Natural killer cell (primary cell): ENCODE measurements at regions not wholly inside any gene's neighbourhood (a gene's known extent, or its start where the extent isn't known, plus 50 kb on each side); places are given as distances from the start of the nearest gene placed in this dataset.
"Not testable (repeated sequence)": the region's sequence is repeated elsewhere in the genome, so short reads cannot be mapped to it uniquely, and the experiment has no call there.

Source experiments
- ATAC-seq, 3 donors: fragments of 150-1000 bp in 2 of 3; fragments of 200-7000 bp in 1 of 3; cut with Tn5 transposase; 1 replicate in 1 of 3; 2 replicates in 2 of 3; pipeline ENCODE4 v1.10.0; 2021; ENCODE audit warnings: mild to moderate bottlenecking in 2 of 3, moderate library complexity in 2 of 3
- DNase-seq, 2 donors: peaks; one replicate each; pipeline versions ENCODE4 v3.0.0 to v3.0.0-alpha.2; 2013 to 2021; ENCODE audit warnings: mixed read lengths in 1 of 2
- H3K27ac ChIP-seq: one replicate; pipeline ENCODE4 v1.5.1; 2013; ENCODE audit warnings: mild to moderate bottlenecking, low read length
- H3K27me3 ChIP-seq: one replicate; pipeline ENCODE4 v1.6.1; 2013; ENCODE audit warnings: low read length; ENCODE audit not compliant: control insufficient read depth, insufficient read depth
- H3K36me3 ChIP-seq: one replicate; pipeline ENCODE4 v1.6.1; 2013; ENCODE audit warnings: low read length; ENCODE audit not compliant: control insufficient read depth, insufficient read depth
- H3K4me1 ChIP-seq: one replicate; pipeline ENCODE4 v1.6.1; 2013; ENCODE audit warnings: low read length; ENCODE audit not compliant: control insufficient read depth, insufficient read depth
- H3K4me3 ChIP-seq: one replicate; pipeline ENCODE4 v1.5.1; 2013; ENCODE audit warnings: low read length
- H3K9me3 ChIP-seq: one replicate; pipeline ENCODE4 v1.6.1; 2013; ENCODE audit warnings: low read length; ENCODE audit not compliant: control insufficient read depth, insufficient read depth
- H3K27ac Mint-ChIP-seq, 2 donors: one replicate each; pipeline ENCODE4 v1.8.0; 2022; ENCODE audit warnings: mild to moderate bottlenecking in 2 of 2, mixed read lengths in 2 of 2, moderate library complexity in 1 of 2
- H3K27me3 Mint-ChIP-seq, 2 donors: one replicate each; pipeline ENCODE4 v1.8.0; 2022; ENCODE audit warnings: low read depth in 2 of 2, mixed read lengths in 2 of 2
- H3K36me3 Mint-ChIP-seq: one replicate; pipeline ENCODE4 v1.8.0; 2022; ENCODE audit warnings: mixed read lengths
- H3K4me1 Mint-ChIP-seq, 2 donors: one replicate each; pipeline ENCODE4 v1.8.0; 2022; ENCODE audit warnings: mixed read lengths in 2 of 2
- H3K4me3 Mint-ChIP-seq: one replicate; pipeline ENCODE4 v1.8.0; 2022; ENCODE audit warnings: mild to moderate bottlenecking, moderate library complexity, mixed read lengths
- H3K9me3 Mint-ChIP-seq, 2 donors: one replicate each; pipeline ENCODE4 v1.8.0; 2022; ENCODE audit warnings: mixed read lengths in 2 of 2
- WGBS: methylation state at CpG from one replicate; pipeline ENCODE4 v1.1.7; 2013; ENCODE audit warnings: missing lambda C conversion rate; ENCODE audit not compliant: insufficient coverage; 5-methylcytosine and 5-hydroxymethylcytosine counted together
- intact Hi-C: fragments of 100-400 bp; cut with micrococcal nuclease; formaldehyde crosslinking; loops from one replicate; pipeline ENCODE4 v1.14.2; 2022
- TF ChIP-seq, protein P1 (sequence below): fragments of 200-600 bp; IDR thresholded peaks from one replicate; pipeline ENCODE4 v1.8.0; 2022; ENCODE audit warnings: antibody characterized with exemption

DNA sequence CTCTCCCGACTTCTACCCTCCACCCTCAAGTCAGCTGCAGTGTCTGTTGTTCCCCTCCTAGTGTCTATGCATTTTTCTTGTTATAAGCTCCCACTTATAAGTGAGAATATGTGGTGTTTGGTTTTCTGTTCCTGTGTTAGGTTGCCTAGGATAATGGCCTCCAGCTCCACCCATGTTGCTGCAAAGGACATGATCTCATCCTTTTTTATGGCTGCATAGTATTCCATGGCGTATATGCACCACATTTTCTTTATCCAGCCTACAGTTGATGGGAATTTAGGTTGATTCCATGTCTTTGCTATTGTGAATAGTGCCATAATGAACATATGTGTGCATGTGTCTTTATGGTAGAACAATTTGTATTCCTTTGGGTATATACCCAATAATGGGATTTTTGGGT is 80.7 kb downstream of the SPTSSA start:
- no CpG with 5 or more reads among the region's 2 CpGs for WGBS
- H3K27ac ChIP-seq, intact Hi-C loops, H3K4me1 ChIP-seq, H3K9me3 Mint-ChIP-seq, H3K9me3 ChIP-seq, DNase-seq, H3K36me3 Mint-ChIP-seq, H3K4me3 ChIP-seq, H3K4me1 Mint-ChIP-seq, H3K27me3 Mint-ChIP-seq, H3K4me3 Mint-ChIP-seq, H3K36me3 ChIP-seq, H3K27me3 ChIP-seq, ATAC-seq, H3K27ac Mint-ChIP-seq: not testable (repeated sequence)

DNA sequence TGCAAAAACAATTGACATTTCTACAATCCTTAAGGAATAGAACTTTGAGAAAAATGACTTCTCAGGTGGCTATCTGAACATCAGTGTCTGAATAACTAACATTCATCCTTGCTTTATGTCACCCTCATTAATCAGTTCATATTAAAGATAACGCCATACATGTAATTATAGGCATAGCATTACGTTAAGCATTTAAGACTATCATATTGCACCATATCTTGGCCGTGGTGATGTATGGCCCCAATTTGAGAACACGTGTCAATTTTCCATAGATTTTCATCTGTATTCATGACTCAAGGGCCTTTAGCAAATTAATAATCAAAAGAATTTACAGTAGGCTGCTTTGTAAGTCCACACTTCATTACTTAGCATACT is 81.6 kb downstream of the SPTSSA start:
- ATAC-seq (no peak), DNase-seq (no peak)
- Mint-ChIP-seq H3K27me3 (peaks cover 5 to 8% of the 10 kb centered on the region in 2 donors), H3K9me3 (no peaks in the 10 kb centered on the region), H3K4me1 (no peaks in the 10 kb centered on the region), H3K4me3 (no peak overlapping the region), H3K27ac (no peak overlapping the region), H3K36me3 (no peaks in the 10 kb centered on the region)
- H3K27ac ChIP-seq: no peak overlapping the region
- no peaks in the 10 kb centered on the region for H3K4me1 ChIP-seq
- no peaks in the 10 kb centered on the region for H3K36me3 ChIP-seq
- H3K9me3 ChIP-seq: no peaks in the 10 kb centered on the region
- TF ChIP-seq, protein P1, sequence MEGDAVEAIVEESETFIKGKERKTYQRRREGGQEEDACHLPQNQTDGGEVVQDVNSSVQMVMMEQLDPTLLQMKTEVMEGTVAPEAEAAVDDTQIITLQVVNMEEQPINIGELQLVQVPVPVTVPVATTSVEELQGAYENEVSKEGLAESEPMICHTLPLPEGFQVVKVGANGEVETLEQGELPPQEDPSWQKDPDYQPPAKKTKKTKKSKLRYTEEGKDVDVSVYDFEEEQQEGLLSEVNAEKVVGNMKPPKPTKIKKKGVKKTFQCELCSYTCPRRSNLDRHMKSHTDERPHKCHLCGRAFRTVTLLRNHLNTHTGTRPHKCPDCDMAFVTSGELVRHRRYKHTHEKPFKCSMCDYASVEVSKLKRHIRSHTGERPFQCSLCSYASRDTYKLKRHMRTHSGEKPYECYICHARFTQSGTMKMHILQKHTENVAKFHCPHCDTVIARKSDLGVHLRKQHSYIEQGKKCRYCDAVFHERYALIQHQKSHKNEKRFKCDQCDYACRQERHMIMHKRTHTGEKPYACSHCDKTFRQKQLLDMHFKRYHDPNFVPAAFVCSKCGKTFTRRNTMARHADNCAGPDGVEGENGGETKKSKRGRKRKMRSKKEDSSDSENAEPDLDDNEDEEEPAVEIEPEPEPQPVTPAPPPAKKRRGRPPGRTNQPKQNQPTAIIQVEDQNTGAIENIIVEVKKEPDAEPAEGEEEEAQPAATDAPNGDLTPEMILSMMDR: no peak
- WGBS: 88% methylated on average over 4 of the region's 4 CpGs
- H3K4me3 ChIP-seq: no peak overlapping the region
- H3K27me3 ChIP-seq: no peaks in the 10 kb centered on the region
- intact Hi-C loops: no loop called here

DNA sequence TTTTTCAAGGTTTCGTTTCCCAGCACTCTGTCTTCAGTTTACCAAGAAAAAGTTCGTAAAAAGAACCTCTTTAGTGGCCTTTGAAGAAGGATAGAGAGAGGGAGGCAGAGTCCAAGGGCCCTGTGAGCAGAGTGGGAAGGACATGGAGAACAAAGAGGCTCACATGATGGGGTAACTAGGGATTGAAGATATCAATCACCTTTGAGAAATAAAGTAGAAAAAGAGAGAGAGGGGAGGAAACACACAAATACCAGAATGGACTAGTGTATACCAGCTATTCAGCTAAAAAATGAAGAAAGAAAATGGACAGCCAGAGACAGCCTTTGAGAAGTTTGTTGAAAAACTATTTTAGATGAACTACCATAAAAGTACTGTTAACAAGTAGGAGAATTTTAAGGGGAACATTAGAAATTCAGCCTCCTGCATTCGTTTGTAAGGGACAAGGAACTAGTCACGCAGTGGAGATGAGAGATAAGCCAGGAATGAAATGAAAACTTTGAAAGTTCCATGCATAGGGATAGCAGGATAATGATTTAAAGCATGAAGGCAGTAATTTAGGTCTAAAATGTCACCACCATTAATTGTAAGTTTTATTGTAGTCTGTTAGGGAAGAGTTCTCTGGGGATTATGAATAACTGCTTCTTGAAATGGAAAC is 82.1 kb downstream of the SPTSSA start:
- DNase-seq: no peak
- H3K27me3 ChIP-seq: no peaks in the 10 kb centered on the region
- TF ChIP-seq, protein P1: no peak
- Mint-ChIP-seq H3K27me3 (peaks cover 5 to 8% of the 10 kb centered on the region in 2 donors), H3K4me3 (no peak overlapping the region), H3K9me3 (no peaks in the 10 kb centered on the region), H3K4me1 (no peaks in the 10 kb centered on the region), H3K36me3 (no peaks in the 10 kb centered on the region), H3K27ac (no peak overlapping the region)
- no peak overlapping the region for H3K27ac ChIP-seq
- WGBS: 89% methylated on average over 4 of the region's 4 CpGs
- intact Hi-C loops: no loop called here
- H3K4me3 ChIP-seq: no peak overlapping the region
- H3K9me3 ChIP-seq: no peaks in the 10 kb centered on the region
- no peak for ATAC-seq
- no peaks in the 10 kb centered on the region for H3K36me3 ChIP-seq
- no peaks in the 10 kb centered on the region for H3K4me1 ChIP-seq

DNA sequence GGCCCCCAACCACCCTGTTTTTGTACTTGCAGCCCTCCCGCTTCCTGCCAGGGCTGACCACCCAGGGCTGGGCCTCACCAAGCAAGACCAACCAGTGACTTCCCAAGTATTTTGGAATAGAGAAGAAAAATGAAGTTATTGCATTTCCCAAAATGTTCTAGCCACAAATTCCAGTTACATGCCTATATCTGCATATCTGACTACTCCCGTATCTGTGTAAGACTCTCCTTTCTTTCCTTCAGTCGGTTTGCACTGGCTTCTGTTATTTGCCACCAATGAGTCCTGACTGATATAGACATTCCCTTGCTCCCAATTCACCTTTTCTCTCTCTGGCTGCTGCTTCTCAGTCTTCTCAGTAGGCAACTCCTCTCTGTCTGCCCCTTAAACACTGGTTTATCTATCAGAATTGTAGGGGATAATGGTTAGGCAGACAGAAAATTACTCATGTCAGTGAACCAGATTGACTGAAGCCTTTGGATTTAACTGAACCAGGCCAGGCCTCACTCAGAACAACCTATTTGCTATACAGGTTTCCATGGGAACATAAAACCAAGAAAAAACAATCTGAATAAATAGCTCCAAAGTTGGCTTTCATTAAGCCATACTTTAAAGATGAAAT is 85.3 kb downstream of the SPTSSA start:
- TF ChIP-seq, protein P1: no peak
- no peak overlapping the region for H3K4me3 ChIP-seq
- Mint-ChIP-seq H3K9me3 (no peaks in the 10 kb centered on the region), H3K27me3 (peaks cover 7 to 8% of the 10 kb centered on the region in 2 donors), H3K27ac (no peak overlapping the region), H3K4me1 (no peaks in the 10 kb centered on the region), H3K36me3 (no peaks in the 10 kb centered on the region), H3K4me3 (no peak overlapping the region)
- no peak for DNase-seq
- no peaks in the 10 kb centered on the region for H3K27me3 ChIP-seq
- H3K36me3 ChIP-seq: no peaks in the 10 kb centered on the region
- H3K27ac ChIP-seq: no peak overlapping the region
- intact Hi-C loops: no loop called here
- no peaks in the 10 kb centered on the region for H3K4me1 ChIP-seq
- no peaks in the 10 kb centered on the region for H3K9me3 ChIP-seq
- ATAC-seq: no peak
- 94% methylated on average over 3 of the region's 3 CpGs for WGBS
